ENCODE measurements at regions not wholly inside any gene's neighbourhood (a gene's known extent, or its start where the extent isn't known, plus 50 kb on each side); places are given as distances from the start of the nearest gene placed in this dataset.

DNA sequence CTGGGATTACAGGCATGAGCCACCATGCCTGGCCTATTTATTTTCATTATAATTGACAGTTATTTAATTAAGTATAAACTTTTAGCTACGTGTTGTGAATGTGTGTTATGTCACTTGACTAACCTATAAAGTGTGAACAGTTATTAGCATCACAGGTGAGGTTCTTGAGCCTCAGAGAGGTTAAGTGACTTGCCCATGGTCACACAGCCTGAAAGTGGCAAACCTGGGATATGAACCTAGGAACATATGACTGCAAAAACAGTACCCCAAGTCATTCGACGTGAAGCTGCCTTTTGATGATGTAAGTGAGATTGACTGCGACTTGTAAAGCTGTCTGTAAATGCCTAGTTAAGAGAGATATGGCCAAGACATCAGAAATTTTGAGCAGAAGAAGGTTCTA lies 77.9 kb upstream of the SALL4 start:
- 93% methylated on average over 3 of the region's 4 CpGs for WGBS (ENCODE audit: insufficient coverage)
- Mint-ChIP-seq H3K9me3 (no peaks in the 10 kb centered on the region), H3K36me3 (no peaks in the 10 kb centered on the region), H3K27me3 (ENCODE audit: low read depth in 3 of 3) (peaks cover 3 to 5% (median 3%) of the 10 kb centered on the region in 3 donors), H3K4me1 (no peaks in the 10 kb centered on the region), H3K27ac (no peak overlapping the region), H3K4me3 (no peak overlapping the region)
- DNase-seq: no peak
- H4K20me1 ChIP-seq (ENCODE audit: insufficient read depth, low read length): no peaks in the 10 kb centered on the region
- no peak overlapping the region for H3K4me2 ChIP-seq (replicated peaks; ENCODE audit: extremely low read depth, low read length, poor library complexity, severe bottlenecking)
- no peaks in the 10 kb centered on the region for H3K4me1 ChIP-seq (ENCODE audit: control insufficient read depth in 1 of 2, insufficient read depth in 2 of 2, low read length in 2 of 2)
- H3K4me3 ChIP-seq (replicated peaks in 1 of 3; ENCODE audit: low read depth in 2 of 3, low read length in 3 of 3): no peak overlapping the region
- TF ChIP-seq, protein P1, sequence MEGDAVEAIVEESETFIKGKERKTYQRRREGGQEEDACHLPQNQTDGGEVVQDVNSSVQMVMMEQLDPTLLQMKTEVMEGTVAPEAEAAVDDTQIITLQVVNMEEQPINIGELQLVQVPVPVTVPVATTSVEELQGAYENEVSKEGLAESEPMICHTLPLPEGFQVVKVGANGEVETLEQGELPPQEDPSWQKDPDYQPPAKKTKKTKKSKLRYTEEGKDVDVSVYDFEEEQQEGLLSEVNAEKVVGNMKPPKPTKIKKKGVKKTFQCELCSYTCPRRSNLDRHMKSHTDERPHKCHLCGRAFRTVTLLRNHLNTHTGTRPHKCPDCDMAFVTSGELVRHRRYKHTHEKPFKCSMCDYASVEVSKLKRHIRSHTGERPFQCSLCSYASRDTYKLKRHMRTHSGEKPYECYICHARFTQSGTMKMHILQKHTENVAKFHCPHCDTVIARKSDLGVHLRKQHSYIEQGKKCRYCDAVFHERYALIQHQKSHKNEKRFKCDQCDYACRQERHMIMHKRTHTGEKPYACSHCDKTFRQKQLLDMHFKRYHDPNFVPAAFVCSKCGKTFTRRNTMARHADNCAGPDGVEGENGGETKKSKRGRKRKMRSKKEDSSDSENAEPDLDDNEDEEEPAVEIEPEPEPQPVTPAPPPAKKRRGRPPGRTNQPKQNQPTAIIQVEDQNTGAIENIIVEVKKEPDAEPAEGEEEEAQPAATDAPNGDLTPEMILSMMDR (IDR thresholded peaks at IDR 0.05): no peak
- H2AFZ ChIP-seq (ENCODE audit: insufficient read depth, low read depth, low read length, poor library complexity, severe bottlenecking): no peak overlapping the region
- no peak overlapping the region for H3K9ac ChIP-seq (ENCODE audit: insufficient read depth, low read length, poor library complexity, severe bottlenecking)
- intact Hi-C loops (cut with micrococcal nuclease): no loop called here
- H3K9me3 ChIP-seq (replicated peaks in 1 of 2; ENCODE audit: control insufficient read depth in 1 of 2, insufficient read depth in 1 of 2, low read length in 2 of 2): no peaks in the 10 kb centered on the region
- H3K27ac ChIP-seq (ENCODE audit: low read depth in 1 of 2, low read length in 2 of 2): no peak overlapping the region
- H3K27me3 ChIP-seq (ENCODE audit: control insufficient read depth in 2 of 2, insufficient read depth in 2 of 2, low read length in 2 of 2): no peaks in the 10 kb centered on the region
- H3K36me3 ChIP-seq (replicated peaks in 1 of 2; ENCODE audit: control insufficient read depth in 1 of 2, insufficient read depth in 2 of 2, low read length in 2 of 2): no peaks in the 10 kb centered on the region
- H3K79me2 ChIP-seq (ENCODE audit: insufficient read depth, low read length): no peaks in the 10 kb centered on the region

DNA sequence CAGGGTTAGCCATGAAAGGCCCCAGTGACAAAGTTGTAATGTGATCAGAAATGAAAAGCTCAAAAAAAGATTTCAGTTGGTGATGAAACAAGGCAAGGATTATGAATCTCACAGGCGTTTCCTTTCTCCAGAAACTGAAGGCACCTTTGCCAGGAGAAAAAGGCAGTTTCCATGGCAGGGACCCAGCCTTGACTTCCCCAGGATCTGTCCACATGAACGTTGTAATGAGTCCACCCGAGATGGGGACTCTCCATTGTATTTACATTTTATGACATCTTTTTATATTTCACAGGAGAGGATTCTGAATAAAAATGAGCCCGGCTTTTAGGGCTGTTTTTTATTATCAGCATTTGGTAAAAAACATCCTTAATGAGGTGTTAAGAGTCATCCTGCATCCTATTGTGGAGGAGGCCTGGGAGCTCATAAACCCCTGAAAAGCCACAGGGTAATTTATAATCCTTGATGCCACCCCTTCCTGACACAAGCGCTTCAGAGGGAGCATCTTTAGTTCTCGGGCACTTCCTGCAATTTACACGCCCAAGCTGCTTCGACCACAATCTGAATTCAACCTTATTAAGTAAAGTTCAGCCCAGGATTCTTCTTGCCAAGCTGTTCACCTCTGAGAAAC lies 74.1 kb upstream of the SALL4 start:
- Histone ChIP-seq H3K4me3 (replicated peaks in 1 of 3; ENCODE audit: low read depth in 2 of 3, low read length in 3 of 3) (no peak overlapping the region), H3K9me3 (replicated peaks in 1 of 2; ENCODE audit: control insufficient read depth in 1 of 2, insufficient read depth in 1 of 2, low read length in 2 of 2) (no peaks in the 10 kb centered on the region), H3K36me3 (replicated peaks in 1 of 2; ENCODE audit: control insufficient read depth in 1 of 2, insufficient read depth in 2 of 2, low read length in 2 of 2) (no peaks in the 10 kb centered on the region), H2AFZ (ENCODE audit: insufficient read depth, low read depth, low read length, poor library complexity, severe bottlenecking) (no peak overlapping the region), H3K79me2 (ENCODE audit: insufficient read depth, low read length) (no peaks in the 10 kb centered on the region), H3K9ac (ENCODE audit: insufficient read depth, low read length, poor library complexity, severe bottlenecking) (no peak overlapping the region), H3K4me2 (replicated peaks; ENCODE audit: extremely low read depth, low read length, poor library complexity, severe bottlenecking) (no peak overlapping the region), H3K27me3 (ENCODE audit: control insufficient read depth in 2 of 2, insufficient read depth in 2 of 2, low read length in 2 of 2) (no peaks in the 10 kb centered on the region), H3K4me1 (ENCODE audit: control insufficient read depth in 1 of 2, insufficient read depth in 2 of 2, low read length in 2 of 2) (no peaks in the 10 kb centered on the region), H4K20me1 (ENCODE audit: insufficient read depth, low read length) (no peaks in the 10 kb centered on the region), H3K27ac (ENCODE audit: low read depth in 1 of 2, low read length in 2 of 2) (no peak overlapping the region)
- H3K4me3 Mint-ChIP-seq: no peak overlapping the region
- no peak for DNase-seq
- H3K4me1 Mint-ChIP-seq: no peaks in the 10 kb centered on the region
- peaks cover 0 to 3% (median 0%) of the 10 kb centered on the region in 7 donors for H3K9me3 Mint-ChIP-seq
- H3K36me3 Mint-ChIP-seq: no peaks in the 10 kb centered on the region
- TF ChIP-seq, protein P1 (IDR thresholded peaks at IDR 0.05): no peak
- H3K27ac Mint-ChIP-seq: no peak overlapping the region
- H3K27me3 Mint-ChIP-seq (ENCODE audit: low read depth in 3 of 3): peaks cover 2 to 11% (median 3%) of the 10 kb centered on the region in 3 donors
- WGBS (ENCODE audit: insufficient coverage): 21% methylated on average over 3 of the region's 8 CpGs
- intact Hi-C loops (cut with micrococcal nuclease): no loop called here
